ENCODE measurements at regions not wholly inside any gene's neighbourhood (a gene's known extent, or its start where the extent isn't known, plus 50 kb on each side); places are given as distances from the start of the nearest gene placed in this dataset.

- no peak for TF ChIP-seq CTCF (IDR thresholded peaks at IDR 0.05 in 2 of 3, conservative IDR thresholded peaks at IDR 0.05 in 1 of 3; ENCODE audit: control insufficient read depth in 2 of 3, extremely low read depth in 1 of 3, insufficient read depth in 1 of 3, low read depth in 3 of 3, low read length in 3 of 3)
- no peak for TF ChIP-seq BHLHE40 (IDR thresholded peaks at IDR 0.05; ENCODE audit: borderline replicate concordance in 1 of 2, low read depth in 2 of 2, low read length in 1 of 2)
- TF ChIP-seq, protein P1, sequence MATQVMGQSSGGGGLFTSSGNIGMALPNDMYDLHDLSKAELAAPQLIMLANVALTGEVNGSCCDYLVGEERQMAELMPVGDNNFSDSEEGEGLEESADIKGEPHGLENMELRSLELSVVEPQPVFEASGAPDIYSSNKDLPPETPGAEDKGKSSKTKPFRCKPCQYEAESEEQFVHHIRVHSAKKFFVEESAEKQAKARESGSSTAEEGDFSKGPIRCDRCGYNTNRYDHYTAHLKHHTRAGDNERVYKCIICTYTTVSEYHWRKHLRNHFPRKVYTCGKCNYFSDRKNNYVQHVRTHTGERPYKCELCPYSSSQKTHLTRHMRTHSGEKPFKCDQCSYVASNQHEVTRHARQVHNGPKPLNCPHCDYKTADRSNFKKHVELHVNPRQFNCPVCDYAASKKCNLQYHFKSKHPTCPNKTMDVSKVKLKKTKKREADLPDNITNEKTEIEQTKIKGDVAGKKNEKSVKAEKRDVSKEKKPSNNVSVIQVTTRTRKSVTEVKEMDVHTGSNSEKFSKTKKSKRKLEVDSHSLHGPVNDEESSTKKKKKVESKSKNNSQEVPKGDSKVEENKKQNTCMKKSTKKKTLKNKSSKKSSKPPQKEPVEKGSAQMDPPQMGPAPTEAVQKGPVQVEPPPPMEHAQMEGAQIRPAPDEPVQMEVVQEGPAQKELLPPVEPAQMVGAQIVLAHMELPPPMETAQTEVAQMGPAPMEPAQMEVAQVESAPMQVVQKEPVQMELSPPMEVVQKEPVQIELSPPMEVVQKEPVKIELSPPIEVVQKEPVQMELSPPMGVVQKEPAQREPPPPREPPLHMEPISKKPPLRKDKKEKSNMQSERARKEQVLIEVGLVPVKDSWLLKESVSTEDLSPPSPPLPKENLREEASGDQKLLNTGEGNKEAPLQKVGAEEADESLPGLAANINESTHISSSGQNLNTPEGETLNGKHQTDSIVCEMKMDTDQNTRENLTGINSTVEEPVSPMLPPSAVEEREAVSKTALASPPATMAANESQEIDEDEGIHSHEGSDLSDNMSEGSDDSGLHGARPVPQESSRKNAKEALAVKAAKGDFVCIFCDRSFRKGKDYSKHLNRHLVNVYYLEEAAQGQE (IDR thresholded peaks at IDR 0.05; ENCODE audit: low read depth, low read length): no peak
- TF ChIP-seq TAF1 (IDR thresholded peaks at IDR 0.05; ENCODE audit: borderline replicate concordance, low read depth, low read length): no peak
- no peak for TF ChIP-seq CREM (IDR thresholded peaks at IDR 0.05; ENCODE audit: low read depth)
- no peak for TF ChIP-seq EZH2 (IDR thresholded peaks at IDR 0.05; ENCODE audit: borderline replicate concordance, control insufficient read depth, low read depth, low read length)
These were observed 60.2 kb upstream of the STX16 start for GRCh38 chr20:58590679-58591473.

Measured in GM12878 (cell line).